Dedifferentiated amniotic fluid mesenchymal stem cell (primary cell): ENCODE measurements at regions not wholly inside any gene's neighbourhood (a gene's known extent, or its start where the extent isn't known, plus 50 kb on each side); places are given as distances from the start of the nearest gene placed in this dataset.
"Not testable (repeated sequence)": the region's sequence is repeated elsewhere in the genome, so short reads cannot be mapped to it uniquely, and the experiment has no call there.

Source experiments
- DNase-seq: peaks from one replicate; pipeline ENCODE4 v3.0.0-alpha.2; 2016; ENCODE audit errors: extremely low spot score

DNA sequence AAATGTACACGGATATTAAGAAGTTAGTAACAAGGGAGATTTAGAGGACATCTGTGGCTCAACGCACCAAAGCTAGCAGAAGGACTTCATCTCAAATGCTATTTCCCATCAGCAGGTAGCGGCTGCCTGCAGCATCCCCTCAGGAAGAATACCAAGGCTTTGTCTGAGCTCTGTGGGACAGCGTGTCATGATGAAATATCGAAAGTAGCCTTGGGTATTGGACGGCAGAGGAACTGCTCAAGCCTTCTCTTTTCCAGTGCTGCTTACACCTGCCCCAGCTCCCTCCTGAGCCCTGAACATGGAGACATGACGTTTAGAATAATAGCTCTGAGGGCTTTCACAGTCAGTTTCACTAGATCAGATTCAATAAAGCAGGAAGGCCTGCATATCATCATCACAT, 241.6 kb downstream of the SUCLG1 start:
- no peak for DNase-seq

DNA sequence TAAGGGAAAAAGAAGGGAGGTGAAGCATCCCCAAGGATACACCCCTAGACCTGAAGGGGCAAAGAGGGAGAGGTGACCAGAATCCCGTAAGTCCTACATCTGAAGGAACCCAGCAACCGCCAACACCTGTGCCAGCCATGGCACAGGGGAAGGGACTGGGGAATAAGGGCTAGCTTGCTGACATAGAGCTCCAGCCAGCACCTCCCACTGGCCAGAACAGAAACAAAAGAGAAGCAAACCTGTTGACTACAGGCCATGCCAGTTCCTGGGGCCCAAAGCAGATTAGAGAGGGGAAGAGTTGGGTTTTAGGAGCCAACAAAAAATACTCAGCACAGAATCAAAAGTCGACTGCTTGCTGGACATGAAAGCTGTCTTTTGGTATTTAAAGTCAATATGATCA, 244.6 kb downstream of the SUCLG1 start:
- DNase-seq: no peak

DNA sequence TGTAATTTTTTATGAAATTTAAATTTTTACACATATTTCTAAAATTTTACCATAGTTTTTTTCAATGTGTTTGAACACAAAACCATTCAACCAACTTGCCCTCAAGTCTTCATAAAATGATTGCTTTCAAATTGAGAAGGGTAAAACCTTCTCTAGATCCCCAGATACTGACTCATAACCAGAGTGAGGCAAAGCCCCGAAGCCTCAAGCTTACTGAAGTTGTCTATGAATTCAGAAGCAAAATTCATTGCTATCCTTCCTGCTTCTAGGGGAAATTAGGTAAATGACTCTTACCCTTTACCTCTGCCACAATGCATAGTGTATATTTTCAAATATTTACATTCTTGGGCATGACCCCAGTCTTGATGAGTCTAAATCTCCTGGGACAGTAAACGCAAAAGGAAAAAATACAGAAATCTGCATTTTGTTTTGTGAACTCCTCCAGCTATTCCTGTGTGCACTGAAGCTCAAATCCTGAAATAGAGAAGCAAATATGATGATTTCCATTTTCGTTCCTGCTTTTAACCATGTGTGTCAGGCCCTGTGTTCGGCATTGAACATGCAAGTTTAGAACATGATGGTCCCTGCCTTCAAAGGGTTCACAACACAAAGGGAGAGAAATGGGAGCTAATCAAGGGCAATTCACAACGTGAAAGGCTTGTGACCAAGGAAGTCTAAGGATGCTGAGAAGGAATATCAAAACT, 246.3 kb downstream of the SUCLG1 start:
- no peak for DNase-seq

DNA sequence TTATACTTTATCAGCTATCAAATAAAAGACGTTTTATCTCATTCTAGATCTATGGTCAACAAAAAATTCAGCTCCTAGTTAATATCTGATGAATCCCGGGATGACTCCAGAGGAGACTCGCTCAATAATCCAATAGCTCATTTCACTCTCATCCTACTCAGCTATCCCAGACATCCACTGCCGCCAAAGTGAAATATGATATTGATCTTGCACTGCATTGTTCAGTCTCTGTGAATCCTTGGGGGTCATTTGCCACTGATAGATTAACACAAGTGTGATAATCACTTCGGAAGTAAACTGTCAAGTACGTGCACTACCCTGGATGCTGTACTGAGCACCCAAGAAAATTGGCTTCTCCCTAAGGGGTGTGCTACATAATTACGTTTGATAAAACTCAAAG, 249.1 kb downstream of the SUCLG1 start:
- DNase-seq: no peak

DNA sequence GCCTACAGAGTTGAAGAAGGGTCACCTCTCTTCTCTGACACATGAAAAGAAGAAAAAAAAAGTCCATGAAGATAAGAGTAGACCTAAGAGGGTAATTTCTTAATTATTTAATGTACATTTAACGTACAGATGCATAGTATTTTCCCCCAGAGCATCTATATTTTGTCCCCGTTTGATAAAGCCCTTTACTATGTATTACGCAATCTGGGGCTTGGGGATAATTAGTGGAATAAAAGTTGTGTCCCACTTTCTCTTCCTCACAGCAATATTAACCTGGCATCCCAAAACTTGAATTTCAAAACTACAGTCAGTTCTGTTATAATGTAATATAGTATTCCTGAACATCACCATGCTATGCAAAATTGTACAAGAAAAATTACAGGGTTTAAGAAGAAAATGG, 254.1 kb downstream of the SUCLG1 start:
- DNase-seq: no peak

DNA sequence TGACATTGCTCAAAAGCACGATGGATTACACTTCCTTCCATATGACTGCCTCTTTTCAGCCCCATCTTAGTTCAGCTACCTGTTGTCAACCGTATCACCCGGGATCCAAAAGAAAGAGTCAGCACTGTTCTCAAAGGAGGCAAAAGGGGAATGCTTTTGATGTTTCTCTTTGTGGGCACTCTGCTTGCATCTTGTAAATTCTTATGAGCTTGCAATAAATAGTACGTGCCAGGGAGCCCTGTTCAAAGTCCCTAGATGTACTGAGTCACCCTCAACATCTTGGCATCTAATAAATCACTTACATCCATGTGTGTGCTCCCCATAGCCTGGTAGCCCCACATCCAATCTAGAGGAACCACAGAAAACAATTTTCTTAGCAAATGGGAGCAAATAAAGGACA, 256.9 kb downstream of the SUCLG1 start:
- DNase-seq: no peak

DNA sequence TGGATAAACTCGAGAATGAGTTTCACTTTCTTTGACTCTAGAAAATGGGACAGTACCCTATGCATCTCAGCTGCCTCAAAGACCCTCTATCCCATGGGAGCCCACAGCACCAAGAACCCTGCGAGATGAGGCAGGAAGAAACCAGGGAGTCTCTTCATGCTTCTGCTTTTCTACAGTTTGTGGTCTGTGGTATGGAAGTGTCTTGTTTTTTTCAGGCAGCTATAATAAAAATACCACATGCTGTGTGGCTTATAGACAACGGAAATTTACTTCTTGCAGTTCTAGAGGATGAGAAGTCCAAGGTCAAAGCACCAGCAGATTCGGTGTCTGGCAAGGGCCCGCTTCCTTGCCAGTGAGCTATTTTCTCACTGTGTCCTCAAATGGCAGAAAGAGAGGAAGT, 257.9 kb downstream of the SUCLG1 start:
- DNase-seq: no peak

DNA sequence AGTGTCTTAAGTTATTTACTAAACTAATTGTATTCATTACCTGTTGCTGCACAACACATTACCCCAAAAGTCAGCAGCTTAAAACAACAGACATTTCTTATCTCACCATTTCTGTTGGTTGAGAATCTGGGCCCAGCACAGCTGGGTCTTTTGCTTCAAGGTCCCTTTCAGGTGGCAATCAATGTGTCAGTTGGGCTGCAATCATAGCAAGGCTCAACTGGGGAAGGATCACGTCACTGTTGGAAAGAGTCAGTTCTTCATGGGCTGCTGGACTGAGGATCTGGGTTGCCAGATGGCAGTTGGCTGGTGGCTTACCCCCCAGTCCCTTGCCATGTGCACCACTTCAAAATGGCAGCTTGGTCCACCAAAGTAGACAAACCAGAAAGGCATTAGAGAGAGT, 261.2 kb downstream of the SUCLG1 start:
- DNase-seq: no peak

DNA sequence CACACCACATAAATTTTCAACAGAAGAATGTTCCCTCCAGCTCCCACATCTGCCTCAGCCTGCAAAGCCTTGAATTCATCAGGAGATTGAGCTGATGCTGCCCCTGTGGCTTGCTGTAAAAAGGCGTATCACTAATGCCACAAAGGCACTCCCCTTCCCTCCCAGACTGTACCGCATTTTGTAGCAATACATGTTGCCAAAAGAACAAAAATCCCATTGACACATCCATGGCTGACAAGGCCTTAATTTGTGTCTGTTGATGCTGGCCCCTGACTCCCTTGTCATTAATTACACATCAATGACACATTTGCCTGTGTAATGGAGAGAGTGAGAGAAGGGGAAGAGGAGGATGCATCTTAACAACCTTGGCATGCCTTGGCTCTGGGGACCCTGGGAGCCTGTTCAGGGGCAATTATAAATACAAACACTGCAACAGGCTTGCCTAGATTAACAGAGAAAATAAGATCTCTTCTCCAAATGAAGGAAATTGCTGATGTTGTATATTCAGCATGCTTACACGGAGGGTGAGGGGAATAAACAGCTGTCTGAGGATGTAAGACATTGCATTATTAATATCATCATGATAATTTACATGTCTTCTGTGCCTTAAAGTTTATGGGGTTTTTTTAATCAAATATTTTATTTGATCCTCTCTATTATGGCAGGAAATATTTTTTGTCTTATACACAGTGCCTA, 264.0 kb downstream of the SUCLG1 start:
- no peak for DNase-seq

DNA sequence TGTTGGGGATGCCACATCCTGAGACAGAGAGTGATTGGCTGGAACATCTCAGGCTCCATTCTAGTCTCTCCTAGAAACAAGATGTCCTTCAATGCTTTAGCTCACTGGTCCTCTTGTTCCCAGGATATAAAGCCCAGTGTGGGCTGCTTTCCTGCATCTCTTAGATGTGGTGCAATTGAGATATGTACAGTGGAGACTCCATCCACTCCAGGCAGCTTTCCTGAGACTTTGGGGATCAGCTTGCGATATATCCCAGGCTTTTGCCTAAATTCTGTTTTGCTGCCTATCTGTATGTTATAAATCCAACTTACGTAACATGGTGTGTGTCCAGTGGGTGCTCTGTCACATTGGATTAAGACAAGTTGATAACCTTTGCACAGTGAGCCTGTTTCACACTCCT, 264.9 kb downstream of the SUCLG1 start:
- DNase-seq: no peak

DNA sequence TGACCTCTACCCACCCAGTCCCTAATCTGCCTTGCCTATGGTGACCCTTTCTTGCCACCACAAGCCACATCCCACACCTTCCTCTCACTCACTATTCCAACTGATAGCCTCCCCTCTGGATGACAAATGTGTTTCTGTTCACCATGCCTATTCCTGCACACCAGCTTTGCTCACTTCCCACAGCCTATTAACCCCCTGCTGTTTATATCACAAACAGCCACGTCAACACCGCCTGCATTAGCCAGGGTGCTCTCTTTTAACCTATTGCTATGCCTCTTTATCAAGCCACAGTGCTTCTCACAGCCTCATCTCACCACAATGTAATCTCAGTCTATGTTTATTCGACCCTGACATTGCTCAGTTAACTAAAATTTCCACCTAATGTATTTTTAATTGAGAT, 271.8 kb downstream of the SUCLG1 start:
- DNase-seq: no peak

DNA sequence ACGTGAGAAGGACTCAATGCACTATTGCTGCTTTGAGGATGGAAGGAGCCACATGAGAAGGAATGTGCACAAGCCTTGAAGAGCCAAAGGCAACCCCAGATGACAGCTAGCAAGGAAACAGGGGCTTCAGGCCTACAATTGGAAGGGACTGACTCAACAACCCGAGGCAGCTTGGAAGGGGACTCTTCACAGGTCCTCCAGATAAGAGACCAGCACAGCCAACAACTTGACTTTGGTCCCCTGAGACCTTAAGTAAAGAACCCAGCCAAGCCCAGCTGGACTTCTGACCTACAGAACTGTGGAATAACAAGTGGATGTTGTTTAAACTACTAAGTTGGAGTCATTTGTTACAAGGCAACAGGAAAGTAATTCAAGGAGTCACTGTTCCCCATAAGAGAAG, 277.2 kb downstream of the SUCLG1 start:
- DNase-seq: no peak

DNA sequence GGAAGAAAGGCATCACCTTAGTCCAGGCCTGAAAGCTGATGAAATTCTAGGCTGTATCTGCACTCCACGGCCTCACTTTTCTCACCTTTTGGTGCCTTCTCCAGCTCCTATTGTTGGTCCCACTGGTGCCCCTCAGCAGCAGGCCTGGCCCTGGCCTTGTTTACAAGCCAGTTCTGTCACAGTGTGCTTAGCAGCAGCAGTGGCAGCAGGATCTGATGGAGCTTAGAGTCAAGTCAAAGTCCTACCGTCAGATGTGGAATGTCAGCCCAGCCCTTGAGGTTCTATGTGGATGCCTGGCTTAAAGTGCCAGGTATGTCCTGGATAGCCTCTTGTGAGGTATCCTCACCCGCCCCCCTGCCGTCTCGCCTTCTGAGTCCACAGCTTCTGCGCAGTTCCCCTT, 281.3 kb downstream of the SUCLG1 start:
- no peak for DNase-seq

DNA sequence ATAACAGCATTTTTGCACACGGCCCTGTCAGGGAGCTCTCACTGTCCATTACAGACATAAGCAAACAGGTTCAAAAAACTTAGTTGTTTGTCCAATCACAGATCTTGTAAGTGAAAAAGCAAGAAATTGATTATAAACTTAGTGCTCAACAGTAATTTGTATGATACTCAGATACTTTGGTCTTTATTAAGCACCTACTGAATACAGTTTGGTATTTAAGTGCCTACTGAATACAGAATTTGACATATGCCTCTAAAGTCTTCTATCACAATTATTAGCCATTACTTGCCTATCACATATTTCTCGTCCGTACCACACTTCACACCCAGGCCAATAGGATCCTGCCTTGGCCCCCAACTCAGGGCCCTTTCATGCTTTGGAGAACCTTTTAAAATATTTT, 283.1 kb downstream of the SUCLG1 start:
- no peak for DNase-seq

DNA sequence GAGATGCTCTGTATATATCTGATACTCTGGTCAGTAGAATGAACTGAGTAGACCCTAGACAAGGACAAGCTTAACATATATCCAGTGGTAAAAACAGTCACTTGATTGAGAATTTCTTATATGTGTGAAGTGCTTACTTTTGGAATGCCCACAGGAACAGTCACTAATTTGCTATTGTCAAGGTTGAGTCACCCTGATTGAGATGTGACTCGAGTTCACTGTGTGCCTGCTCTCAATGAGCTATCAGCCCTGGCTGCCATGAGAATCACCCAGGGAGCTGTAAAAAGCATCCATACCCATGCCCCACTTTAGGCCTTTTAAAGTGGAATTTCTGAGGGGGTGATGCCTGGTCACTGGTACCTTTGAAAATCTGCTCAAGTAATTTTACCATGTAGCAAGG, 283.7 kb downstream of the SUCLG1 start:
- no peak for DNase-seq

DNA sequence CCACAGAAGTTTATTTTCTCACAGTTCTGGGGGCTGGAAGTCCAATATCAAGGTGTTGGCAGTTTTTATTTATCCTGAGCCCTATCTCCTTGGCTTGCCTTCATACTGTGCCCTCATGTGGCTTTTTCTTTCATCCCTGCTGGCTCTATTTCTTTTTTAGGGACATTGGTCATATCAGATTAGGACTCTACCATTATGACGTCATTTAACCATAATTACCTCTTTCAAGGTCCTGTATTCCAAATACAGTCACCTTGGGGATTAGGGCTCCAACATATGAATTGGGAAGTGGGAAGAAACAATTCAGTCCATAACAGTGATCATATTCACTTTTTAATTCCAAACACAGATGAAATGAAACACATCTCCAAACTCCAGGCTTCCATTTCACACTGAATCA, 286.0 kb downstream of the SUCLG1 start:
- no peak for DNase-seq

DNA sequence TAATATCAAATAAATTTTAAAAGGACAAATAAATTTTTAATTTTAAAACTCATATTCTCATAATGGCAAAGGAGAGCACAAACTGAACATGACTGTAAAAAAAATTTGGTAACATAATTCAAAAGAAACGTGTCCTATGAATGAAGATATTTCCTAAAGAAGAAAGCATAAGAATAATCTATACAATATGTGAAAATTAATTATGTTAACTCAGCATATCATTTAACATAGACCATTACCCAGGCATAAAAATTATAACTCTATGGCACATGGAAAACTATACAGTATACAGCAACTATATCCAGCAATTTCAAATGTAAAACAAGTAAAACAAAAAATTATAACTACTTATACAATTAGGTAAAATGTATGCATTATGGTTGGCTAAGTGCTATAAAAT, 288.1 kb downstream of the SUCLG1 start:
- DNase-seq: no peak

DNA sequence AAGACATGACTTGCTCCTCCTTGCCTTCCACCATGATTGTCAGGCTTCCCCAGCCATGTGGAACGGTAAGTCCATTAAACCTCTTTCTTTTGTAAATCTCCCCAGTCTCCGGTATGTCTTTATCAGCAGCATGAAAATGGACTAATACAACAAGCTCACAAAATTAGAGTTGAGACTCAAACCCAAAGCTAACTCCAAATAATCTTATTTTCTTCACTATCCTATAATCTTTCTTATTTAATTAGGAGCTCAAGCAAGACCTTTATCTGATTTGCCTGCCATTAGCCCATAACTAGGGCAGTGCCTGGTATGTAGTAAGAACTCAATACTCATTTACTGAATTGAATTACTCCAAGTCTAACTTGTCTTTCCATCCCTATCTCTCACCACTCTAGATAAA, 289.2 kb downstream of the SUCLG1 start:
- DNase-seq: no peak

DNA sequence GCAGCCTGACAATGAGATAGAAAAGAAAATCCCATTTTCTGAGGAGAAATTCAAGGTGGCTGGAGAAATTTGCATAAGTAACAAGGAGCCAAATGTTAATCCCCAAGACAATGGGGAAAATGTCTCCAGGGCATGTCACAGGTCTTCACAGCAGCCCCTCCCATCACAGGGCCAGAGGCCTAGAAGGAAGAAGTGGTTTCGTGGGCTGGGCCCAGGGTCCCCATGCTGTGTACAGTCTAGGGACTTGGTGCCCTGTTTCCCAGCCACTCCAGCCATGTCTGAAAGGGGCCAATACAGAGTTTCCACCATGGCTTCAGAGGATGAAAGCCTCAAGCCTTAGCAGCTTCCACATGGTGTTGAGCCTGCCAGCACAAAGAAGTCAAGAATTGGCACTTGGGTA, 290.5 kb downstream of the SUCLG1 start:
- not testable (repeated sequence) for DNase-seq

DNA sequence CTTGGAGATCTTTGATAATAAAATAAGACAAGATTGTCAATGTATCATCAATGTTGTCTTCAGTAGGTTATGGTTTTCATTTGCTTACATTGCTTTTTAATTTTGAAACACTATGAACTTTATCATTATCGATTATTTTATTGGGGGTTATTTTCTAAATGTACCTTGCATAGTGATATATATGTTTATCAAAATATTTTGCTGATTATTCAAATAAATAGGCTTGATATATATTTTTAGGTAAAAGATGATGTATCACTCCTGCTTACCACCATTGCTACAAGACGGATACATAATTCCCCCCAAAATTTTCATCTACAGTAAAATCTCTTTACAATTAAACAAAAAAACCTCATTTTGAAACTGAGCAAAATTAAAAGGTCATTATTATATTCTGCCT, 293.8 kb downstream of the SUCLG1 start:
- DNase-seq: no peak

DNA sequence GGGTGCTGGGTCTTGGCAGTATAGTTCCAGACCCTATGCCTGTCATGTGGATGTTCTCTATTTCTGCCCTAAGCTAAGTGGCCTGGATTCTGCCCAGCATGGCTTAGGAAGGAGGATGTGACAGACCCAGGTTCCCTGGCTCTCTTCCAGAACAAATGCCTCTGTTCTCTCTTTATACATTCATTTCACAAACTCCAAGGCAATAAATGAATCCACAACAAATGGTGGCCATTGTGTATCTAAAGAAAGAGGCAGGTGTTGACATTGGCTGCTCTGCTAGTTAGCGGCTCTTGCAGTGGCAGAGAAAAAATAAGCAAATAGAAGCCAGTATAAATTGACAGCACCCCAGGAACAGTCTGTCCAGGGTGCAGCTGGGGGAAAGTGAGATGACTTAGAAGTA, 298.6 kb downstream of the SUCLG1 start:
- no peak for DNase-seq

DNA sequence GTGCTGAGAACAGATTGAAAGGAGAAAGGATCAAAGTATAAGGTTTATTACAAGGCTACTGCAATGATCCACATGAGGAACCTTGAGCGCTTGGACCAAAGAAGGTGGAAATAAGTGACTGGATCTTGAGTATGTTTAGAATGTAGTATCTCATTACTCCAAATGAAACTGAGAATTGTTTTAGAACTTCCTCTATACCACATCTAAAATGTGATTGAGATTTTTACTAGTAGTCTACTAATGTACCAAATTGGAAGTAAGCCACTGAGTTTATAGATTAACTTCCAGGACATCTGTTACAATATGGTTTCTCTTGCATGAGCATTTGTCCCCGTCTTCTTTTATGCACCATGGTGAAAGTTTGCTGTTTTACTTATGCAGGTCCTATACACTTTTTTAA, 300.5 kb downstream of the SUCLG1 start:
- no peak for DNase-seq

DNA sequence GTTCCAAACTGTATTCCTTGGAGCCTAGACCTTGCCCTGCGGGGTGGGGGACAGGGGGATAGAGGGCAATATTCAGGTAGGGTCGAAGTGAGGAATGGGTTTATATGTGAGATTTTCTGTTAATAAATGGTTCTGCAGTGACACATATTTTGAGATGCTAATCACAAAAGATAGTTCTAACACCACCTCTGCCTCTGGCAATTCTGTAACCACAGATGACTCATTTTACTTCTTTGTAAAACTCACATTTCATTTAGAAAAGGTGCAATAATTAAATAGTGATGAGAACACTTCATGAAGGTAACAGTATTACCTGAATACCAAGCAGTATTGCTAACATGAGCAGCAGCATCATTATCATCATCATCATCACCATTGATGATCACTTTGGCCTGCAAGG, 306.6 kb downstream of the SUCLG1 start:
- DNase-seq: no peak

DNA sequence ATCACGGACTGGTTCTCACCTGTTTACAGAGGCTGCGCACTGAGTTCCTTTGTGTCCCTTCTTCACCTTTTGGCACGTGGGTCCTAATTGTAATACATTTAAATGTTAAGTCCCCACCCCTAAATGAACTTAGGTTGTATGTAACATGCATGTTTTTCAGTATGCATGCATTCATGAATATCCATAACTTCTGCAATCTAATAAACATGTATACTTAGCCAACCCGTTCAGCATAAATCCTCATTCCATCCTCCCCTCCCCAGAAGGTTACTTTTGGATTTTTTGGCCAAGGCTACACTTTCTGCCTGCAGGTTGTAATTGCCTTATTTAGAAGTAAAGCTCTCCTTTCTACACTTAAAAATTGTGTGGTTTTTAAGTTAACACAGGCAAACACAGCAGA, 314.7 kb downstream of the SUCLG1 start:
- DNase-seq: no peak
